Mesothelial cell of epicardium (in vitro differentiated cells): ENCODE measurements at regions not wholly inside any gene's neighbourhood (a gene's known extent, or its start where the extent isn't known, plus 50 kb on each side); places are given as distances from the start of the nearest gene placed in this dataset.

Experiments used
- DNase-seq, 2 experiments: peaks; one replicate each; pipeline ENCODE4 v3.0.0; 2021; ENCODE audit warnings: low spot score in 2 of 2; ENCODE audit not compliant: unreplicated experiment in 2 of 2
- H3K27ac Mint-ChIP-seq: 2 replicates; pipeline ENCODE4 v1.8.0; 2021; ENCODE audit warnings: mixed read lengths
- H3K27me3 Mint-ChIP-seq: 2 replicates; pipeline ENCODE4 v1.8.0; 2021; ENCODE audit warnings: low read depth, mixed read lengths
- H3K36me3 Mint-ChIP-seq: 2 replicates; pipeline ENCODE4 v1.8.0; 2021; ENCODE audit warnings: mixed read lengths
- H3K4me1 Mint-ChIP-seq: 2 replicates; pipeline ENCODE4 v1.8.0; 2021; ENCODE audit warnings: mixed read lengths
- H3K4me3 Mint-ChIP-seq: 2 replicates; pipeline ENCODE4 v1.8.0; 2021; ENCODE audit warnings: mild to moderate bottlenecking, moderate library complexity, mixed read lengths
- H3K9me3 Mint-ChIP-seq: 2 replicates; pipeline ENCODE4 v1.8.0; 2021; ENCODE audit warnings: mixed read lengths
- TF ChIP-seq, protein P1 (sequence below): fragments of 200-600 bp; sonication (generic); IDR thresholded peaks from one replicate; pipeline ENCODE4 v1.5.0; 2021; ENCODE audit warnings: antibody characterized with exemption; ENCODE audit not compliant: unreplicated experiment

DNA sequence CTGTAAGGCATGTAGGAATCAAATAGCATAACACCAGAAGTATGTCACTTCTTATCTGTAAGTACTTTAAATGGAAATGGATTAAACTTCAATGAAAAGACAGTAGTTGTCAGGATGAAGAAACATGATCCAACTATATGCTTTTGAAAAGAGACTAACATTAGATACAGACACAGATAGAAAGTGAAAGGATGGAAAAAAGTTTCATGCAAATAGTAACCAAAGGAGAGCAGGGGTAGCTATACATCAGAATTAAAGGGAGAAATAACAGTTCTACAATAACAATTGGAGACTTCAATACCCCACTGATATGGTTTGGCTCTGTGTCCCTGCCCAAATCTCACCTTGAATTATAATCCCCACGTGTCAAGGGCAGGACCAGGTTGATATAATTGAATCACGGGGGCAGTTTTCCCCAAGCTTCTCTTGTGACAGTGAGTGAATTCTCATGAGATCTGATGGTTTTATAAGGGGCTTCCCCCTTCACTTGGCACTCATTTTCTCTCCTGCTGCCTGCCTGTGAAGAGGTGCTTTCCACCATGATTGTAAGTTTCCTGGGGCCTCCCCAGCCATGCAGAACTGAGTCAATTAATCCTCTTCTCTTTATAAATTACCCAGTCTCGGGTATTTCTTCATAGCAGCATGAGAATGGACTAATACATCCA lies 205.4 kb upstream of the CDH2 start:
- no peak overlapping the region for H3K4me3 Mint-ChIP-seq
- DNase-seq, result no peak
- no peaks in the 10 kb centered on the region for H3K27me3 Mint-ChIP-seq
- H3K36me3 Mint-ChIP-seq, result peaks cover 3% of the 10 kb centered on the region
- TF ChIP-seq, protein P1, sequence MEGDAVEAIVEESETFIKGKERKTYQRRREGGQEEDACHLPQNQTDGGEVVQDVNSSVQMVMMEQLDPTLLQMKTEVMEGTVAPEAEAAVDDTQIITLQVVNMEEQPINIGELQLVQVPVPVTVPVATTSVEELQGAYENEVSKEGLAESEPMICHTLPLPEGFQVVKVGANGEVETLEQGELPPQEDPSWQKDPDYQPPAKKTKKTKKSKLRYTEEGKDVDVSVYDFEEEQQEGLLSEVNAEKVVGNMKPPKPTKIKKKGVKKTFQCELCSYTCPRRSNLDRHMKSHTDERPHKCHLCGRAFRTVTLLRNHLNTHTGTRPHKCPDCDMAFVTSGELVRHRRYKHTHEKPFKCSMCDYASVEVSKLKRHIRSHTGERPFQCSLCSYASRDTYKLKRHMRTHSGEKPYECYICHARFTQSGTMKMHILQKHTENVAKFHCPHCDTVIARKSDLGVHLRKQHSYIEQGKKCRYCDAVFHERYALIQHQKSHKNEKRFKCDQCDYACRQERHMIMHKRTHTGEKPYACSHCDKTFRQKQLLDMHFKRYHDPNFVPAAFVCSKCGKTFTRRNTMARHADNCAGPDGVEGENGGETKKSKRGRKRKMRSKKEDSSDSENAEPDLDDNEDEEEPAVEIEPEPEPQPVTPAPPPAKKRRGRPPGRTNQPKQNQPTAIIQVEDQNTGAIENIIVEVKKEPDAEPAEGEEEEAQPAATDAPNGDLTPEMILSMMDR, result no peak
- H3K4me1 Mint-ChIP-seq, result no peaks in the 10 kb centered on the region
- no peak overlapping the region for H3K27ac Mint-ChIP-seq
- H3K9me3 Mint-ChIP-seq, result peaks cover 29% of the 10 kb centered on the region

DNA sequence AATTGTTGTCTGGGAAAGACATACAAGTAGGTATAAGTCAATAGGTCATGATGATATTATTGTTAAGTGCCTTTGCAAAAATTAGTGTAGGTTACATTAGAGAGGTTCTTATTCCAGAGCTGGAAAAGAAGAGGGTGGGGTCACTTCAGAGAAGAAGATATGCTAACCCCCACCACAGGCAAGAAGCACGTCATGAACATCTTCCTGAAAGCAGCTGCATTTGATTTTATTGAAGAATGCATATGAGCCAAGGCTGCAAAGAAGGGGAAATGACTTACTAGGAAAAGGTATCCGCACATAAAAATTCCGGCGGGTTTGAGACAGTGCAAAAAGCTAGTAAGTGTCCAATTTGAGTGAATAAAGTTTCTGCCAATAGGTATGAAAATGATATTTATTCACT lies 195.3 kb upstream of the CDH2 start:
- Mint-ChIP-seq H3K27ac (no peak overlapping the region), H3K36me3 (no peaks in the 10 kb centered on the region)

DNA sequence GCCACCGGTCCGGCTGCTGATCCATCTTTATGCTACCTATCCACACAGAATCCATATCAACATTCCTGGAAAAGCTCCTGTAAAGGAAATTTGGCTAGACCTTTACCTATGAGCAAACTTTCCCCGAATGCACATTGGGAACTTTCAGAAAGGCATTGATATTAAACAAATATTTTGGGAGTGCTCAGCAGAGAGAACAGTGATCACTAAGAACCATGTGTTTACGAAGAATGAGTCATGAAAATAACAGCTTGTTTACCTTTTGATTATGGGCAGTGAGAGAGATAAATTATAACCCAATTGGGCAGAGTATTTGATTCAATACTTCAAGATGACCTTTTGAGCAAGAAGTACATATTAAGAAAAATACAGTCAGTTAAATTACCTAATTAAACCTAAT lies 189.7 kb upstream of the CDH2 start:
- H3K4me3 Mint-ChIP-seq, result no peak overlapping the region
- H3K9me3 Mint-ChIP-seq, result peaks cover 4% of the 10 kb centered on the region
- no peaks in the 10 kb centered on the region for H3K4me1 Mint-ChIP-seq
- H3K27ac Mint-ChIP-seq, result no peak overlapping the region
- DNase-seq, result no peak
- TF ChIP-seq, protein P1, result no peak
- H3K36me3 Mint-ChIP-seq, result no peaks in the 10 kb centered on the region
- no peaks in the 10 kb centered on the region for H3K27me3 Mint-ChIP-seq

More for the DNA sequence above, 195.3 kb upstream of the CDH2 start:
- Mint-ChIP-seq H3K4me3 (no peak overlapping the region), H3K9me3 (no peaks in the 10 kb centered on the region), H3K27me3 (no peaks in the 10 kb centered on the region), H3K4me1 (no peaks in the 10 kb centered on the region)
- no peak for DNase-seq
- TF ChIP-seq, protein P1, result no peak

DNA sequence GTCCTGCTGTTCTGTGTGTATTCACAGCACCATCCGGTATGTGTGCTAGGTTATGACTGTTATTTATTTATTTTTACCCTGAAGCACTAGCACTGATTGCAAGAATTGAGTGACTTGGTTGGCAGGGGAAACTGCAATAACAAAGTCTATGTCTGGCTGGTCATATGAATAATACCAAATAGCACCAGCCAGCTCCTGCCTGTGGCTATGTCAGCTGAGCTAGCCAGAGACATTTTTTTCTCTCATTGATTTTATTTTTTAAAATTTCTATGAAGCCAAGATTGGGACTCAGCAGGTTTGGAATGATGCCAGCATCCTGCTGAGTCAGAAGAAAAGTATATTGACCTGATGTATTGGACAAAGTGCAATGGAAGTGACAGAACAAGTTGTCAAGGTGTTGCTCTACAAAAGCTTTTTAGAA lies 188.5 kb upstream of the CDH2 start:
- no peaks in the 10 kb centered on the region for H3K27me3 Mint-ChIP-seq
- no peak overlapping the region for H3K4me3 Mint-ChIP-seq
- no peak for DNase-seq
- H3K9me3 Mint-ChIP-seq, result peaks cover 9% of the 10 kb centered on the region
- no peaks in the 10 kb centered on the region for H3K36me3 Mint-ChIP-seq
- TF ChIP-seq, protein P1, result no peak
- no peaks in the 10 kb centered on the region for H3K4me1 Mint-ChIP-seq
- H3K27ac Mint-ChIP-seq, result no peak overlapping the region

DNA sequence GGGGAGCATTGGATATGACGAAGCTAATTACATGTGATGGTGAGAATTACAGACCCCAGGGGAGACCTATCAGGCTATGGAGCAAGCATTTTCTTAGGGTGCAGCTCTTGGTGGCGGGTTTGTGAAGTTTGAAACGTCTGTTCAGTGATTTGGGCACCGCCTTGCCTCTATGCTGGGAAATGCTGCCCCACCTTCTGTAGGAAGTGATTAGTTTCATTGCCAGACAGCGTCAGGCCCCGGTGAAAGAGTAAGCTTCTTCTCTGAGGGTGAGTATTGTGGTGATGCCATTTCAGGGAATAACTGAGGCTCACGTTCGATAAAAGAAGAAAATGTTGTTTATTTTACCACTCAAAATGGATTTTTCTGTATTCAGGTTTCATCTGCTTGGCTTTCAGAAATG lies 186.2 kb upstream of the CDH2 start:
- peaks cover 17% of the 10 kb centered on the region for H3K9me3 Mint-ChIP-seq
- H3K27me3 Mint-ChIP-seq, result no peaks in the 10 kb centered on the region
- H3K4me3 Mint-ChIP-seq, result no peak overlapping the region
- no peak overlapping the region for H3K27ac Mint-ChIP-seq
- TF ChIP-seq, protein P1, result no peak
- no peaks in the 10 kb centered on the region for H3K36me3 Mint-ChIP-seq
- no peaks in the 10 kb centered on the region for H3K4me1 Mint-ChIP-seq
- no peak for DNase-seq

DNA sequence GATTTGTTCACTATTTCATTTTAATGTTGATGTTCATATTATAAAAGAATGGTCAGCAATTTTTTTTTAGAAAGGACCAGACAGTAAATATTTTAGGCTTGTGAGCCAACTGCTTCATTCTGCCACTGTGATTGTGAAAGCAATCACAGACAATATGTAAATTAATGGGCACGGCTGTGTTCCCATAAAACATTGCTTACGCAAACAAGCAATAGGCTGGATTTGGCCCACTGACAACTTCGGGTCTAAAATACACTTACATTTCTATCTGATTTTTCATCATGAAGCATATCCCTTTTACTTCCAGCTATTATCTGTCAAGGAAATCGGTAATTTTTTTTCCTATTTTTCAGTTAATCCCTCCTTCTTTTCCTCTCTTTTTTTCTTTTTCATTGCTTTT lies 182.2 kb upstream of the CDH2 start:
- TF ChIP-seq, protein P1, result no peak
- Mint-ChIP-seq H3K27ac (no peak overlapping the region), H3K36me3 (no peaks in the 10 kb centered on the region), H3K4me3 (no peak overlapping the region), H3K9me3 (peaks cover 17% of the 10 kb centered on the region), H3K4me1 (no peaks in the 10 kb centered on the region), H3K27me3 (no peaks in the 10 kb centered on the region)
- DNase-seq, result no peak
